ENCODE measurements at regions not wholly inside any gene's neighbourhood (a gene's known extent, or its start where the extent isn't known, plus 50 kb on each side); places are given as distances from the start of the nearest gene placed in this dataset.
"Not testable (repeated sequence)": the region's sequence is repeated elsewhere in the genome, so short reads cannot be mapped to it uniquely, and the experiment has no call there.

DNA sequence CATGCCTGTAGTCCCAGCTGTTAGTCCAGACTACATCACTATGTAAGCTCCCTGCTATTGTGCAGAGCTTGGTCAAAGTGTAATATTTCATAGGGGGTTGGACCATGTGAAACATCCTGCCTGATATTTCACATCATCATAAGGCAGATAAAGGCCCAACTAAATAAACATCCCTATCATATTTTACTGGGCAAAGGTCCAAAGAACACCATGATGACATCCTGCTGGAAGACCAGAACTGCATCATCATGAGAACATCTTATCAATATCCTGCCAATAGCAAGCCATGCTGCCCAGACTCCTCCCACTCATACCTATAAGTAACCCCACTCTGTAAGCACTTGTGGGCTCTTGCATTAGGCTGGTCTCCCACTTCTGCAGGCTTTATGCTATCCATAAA lies 88.6 kb downstream of the EIF1AY start:
- H3K27me3 Mint-ChIP-seq, result no peaks in the 10 kb centered on the region
- intact Hi-C loops (cut with micrococcal nuclease), result no loop called here
- DNase-seq (no peak), ATAC-seq (ENCODE audit: low read depth) (no peak)
- no peaks in the 10 kb centered on the region for H3K9me3 Mint-ChIP-seq
- H3K27ac Mint-ChIP-seq, result no peak overlapping the region
- CTCF ChIA-PET, result no interaction called here
- H3K36me3 Mint-ChIP-seq (ENCODE audit: low read depth), result no peaks in the 10 kb centered on the region
- POLR2A ChIA-PET, result no interaction called here
- H3K4me1 Mint-ChIP-seq, result peaks cover 5% of the 10 kb centered on the region
- TF ChIP-seq, protein P1, sequence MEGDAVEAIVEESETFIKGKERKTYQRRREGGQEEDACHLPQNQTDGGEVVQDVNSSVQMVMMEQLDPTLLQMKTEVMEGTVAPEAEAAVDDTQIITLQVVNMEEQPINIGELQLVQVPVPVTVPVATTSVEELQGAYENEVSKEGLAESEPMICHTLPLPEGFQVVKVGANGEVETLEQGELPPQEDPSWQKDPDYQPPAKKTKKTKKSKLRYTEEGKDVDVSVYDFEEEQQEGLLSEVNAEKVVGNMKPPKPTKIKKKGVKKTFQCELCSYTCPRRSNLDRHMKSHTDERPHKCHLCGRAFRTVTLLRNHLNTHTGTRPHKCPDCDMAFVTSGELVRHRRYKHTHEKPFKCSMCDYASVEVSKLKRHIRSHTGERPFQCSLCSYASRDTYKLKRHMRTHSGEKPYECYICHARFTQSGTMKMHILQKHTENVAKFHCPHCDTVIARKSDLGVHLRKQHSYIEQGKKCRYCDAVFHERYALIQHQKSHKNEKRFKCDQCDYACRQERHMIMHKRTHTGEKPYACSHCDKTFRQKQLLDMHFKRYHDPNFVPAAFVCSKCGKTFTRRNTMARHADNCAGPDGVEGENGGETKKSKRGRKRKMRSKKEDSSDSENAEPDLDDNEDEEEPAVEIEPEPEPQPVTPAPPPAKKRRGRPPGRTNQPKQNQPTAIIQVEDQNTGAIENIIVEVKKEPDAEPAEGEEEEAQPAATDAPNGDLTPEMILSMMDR (IDR thresholded peaks at IDR 0.05), result no peak
- no peak overlapping the region for H3K4me3 Mint-ChIP-seq

DNA sequence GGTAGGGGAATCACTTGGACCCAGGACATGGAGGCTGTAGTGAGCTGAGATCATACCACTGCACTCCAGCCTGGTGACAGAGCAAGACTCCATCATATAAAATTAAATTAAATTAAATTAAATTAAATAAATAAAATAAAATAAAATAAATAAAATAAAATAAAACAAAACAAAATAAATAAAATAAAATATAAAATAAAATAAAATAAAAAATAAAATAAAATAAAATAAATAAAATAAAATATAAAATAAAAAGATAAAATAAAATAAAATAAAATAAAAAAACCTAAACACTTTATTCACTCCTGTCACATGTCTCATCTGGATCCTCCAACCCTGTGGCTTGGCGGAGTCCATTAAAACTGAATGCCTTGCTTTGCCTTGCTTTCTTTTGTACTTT lies 89.8 kb downstream of the EIF1AY start:
- intact Hi-C loops (cut with micrococcal nuclease); H3K4me1 Mint-ChIP-seq; ATAC-seq (ENCODE audit: low read depth); H3K9me3 Mint-ChIP-seq; H3K27me3 Mint-ChIP-seq; H3K27ac Mint-ChIP-seq; POLR2A ChIA-PET; H3K36me3 Mint-ChIP-seq (ENCODE audit: low read depth); DNase-seq; H3K4me3 Mint-ChIP-seq; CTCF ChIA-PET: not testable (repeated sequence)

GRCh38 chrY:20681935-20682334 lies 74.0 kb upstream of the RPS4Y2 start:
- no peak for DNase-seq
- H3K4me1 Mint-ChIP-seq, result peaks cover 45% of the 10 kb centered on the region
- no peak for ATAC-seq (ENCODE audit: low read depth)
- H3K36me3 Mint-ChIP-seq (ENCODE audit: low read depth), result no peaks in the 10 kb centered on the region
- H3K27me3 Mint-ChIP-seq, result no peaks in the 10 kb centered on the region
- ChIA-PET CTCF (no interaction called here), POLR2A (no interaction called here)
- H3K9me3 Mint-ChIP-seq, result peaks cover 5% of the 10 kb centered on the region
- H3K27ac Mint-ChIP-seq, result peak overlapping the region; percentile 66
- H3K4me3 Mint-ChIP-seq, result no peak overlapping the region
- intact Hi-C loops (cut with micrococcal nuclease), result no loop called here
- TF ChIP-seq, protein P1 (IDR thresholded peaks at IDR 0.05), result no peak

- DNase-seq (no peak), ATAC-seq (ENCODE audit: low read depth) (no peak)
- TF ChIP-seq, protein P1 (IDR thresholded peaks at IDR 0.05), result no peak
- Mint-ChIP-seq H3K9me3 (peaks cover 4% of the 10 kb centered on the region), H3K4me1 (peaks cover 51% of the 10 kb centered on the region), H3K27ac (no peak overlapping the region), H3K36me3 (ENCODE audit: low read depth) (no peaks in the 10 kb centered on the region), H3K4me3 (no peak overlapping the region), H3K27me3 (no peaks in the 10 kb centered on the region)
- ChIA-PET CTCF (no interaction called here), POLR2A (no interaction called here)
- intact Hi-C loops (cut with micrococcal nuclease), result no loop called here
Measured at GRCh38 chrY:20683371-20683770, 72.5 kb upstream of the RPS4Y2 start.

GRCh38 chrY:20686674-20687073 lies 69.2 kb upstream of the RPS4Y2 start:
- intact Hi-C loops (cut with micrococcal nuclease), result loop anchor here (5.0 kb wide), 1 partner anchor 41 kb away; no protein-coding TSS in a partner anchor
- H3K4me3 Mint-ChIP-seq, result no peak overlapping the region
- no peaks in the 10 kb centered on the region for H3K27me3 Mint-ChIP-seq
- H3K9me3 Mint-ChIP-seq, result no peaks in the 10 kb centered on the region
- TF ChIP-seq, protein P1 (IDR thresholded peaks at IDR 0.05), result no peak
- ATAC-seq (ENCODE audit: low read depth) (no peak), DNase-seq (no peak)
- ChIA-PET POLR2A (interaction anchor here (1.0 kb wide), 1 partner anchor 27 kb away, joined by 3 read pairs; no protein-coding TSS in a partner anchor), CTCF (no interaction called here)
- peak overlapping the region; percentile 59 for H3K27ac Mint-ChIP-seq
- H3K36me3 Mint-ChIP-seq (ENCODE audit: low read depth), result no peaks in the 10 kb centered on the region
- peaks cover 45% of the 10 kb centered on the region for H3K4me1 Mint-ChIP-seq
